Spleen (tissue), 11 donors: ENCODE measurements at regions not wholly inside any gene's neighbourhood (a gene's known extent, or its start where the extent isn't known, plus 50 kb on each side); places are given as distances from the start of the nearest gene placed in this dataset.

ENCODE experiments used
- DNase-seq: peaks from one replicate; pipeline ENCODE4 v3.0.0-alpha.2; 2020
- H3K27ac ChIP-seq, 8 donors: fragments of 200-600 bp; sonication (generic) in 7 of 8; 1 replicate in 4 of 8; 2 replicates in 4 of 8; pipeline versions ENCODE4 v1.5.0 to v1.8.0; 2016 to 2021; ENCODE audit warnings: inconsistent platforms in 4 of 8, mild to moderate bottlenecking in 4 of 8, moderate library complexity in 1 of 8
- H3K27me3 ChIP-seq, 7 donors: fragments of 200-600 bp; sonication (generic) in 6 of 7; replicated peaks in 1 of 7; 1 replicate in 4 of 7; 2 replicates in 3 of 7; pipeline versions ENCODE4 v1.5.0 to v1.8.0; 2016 to 2021; ENCODE audit warnings: inconsistent platforms in 3 of 7, mild to moderate bottlenecking in 1 of 7
- H3K36me3 ChIP-seq, 6 donors: fragments of 200-600 bp; sonication (generic) in 5 of 6; 1 replicate in 4 of 6; 2 replicates in 2 of 6; pipeline versions ENCODE4 v1.5.0 to v1.8.0; 2016 to 2021; ENCODE audit warnings: inconsistent platforms in 2 of 6
- H3K4me1 ChIP-seq, 6 donors: fragments of 200-600 bp; sonication (generic) in 5 of 6; 1 replicate in 3 of 6; 2 replicates in 3 of 6; pipeline versions ENCODE4 v1.5.0 to v1.8.0; 2016 to 2021; ENCODE audit warnings: inconsistent platforms in 3 of 6
- H3K4me3 ChIP-seq, 8 donors: fragments of 200-600 bp; sonication (generic) in 7 of 8; 1 replicate in 4 of 8; 2 replicates in 4 of 8; pipeline versions ENCODE4 v1.5.0 to v1.8.0; 2016 to 2021; ENCODE audit warnings: inconsistent platforms in 4 of 8, mild to moderate bottlenecking in 4 of 8, moderate library complexity in 2 of 8
- H3K9me3 ChIP-seq, 8 donors: fragments of 200-600 bp; sonication (generic) in 7 of 8; 1 replicate in 4 of 8; 2 replicates in 4 of 8; pipeline versions ENCODE4 v1.5.0 to v1.8.0; 2016 to 2021; ENCODE audit warnings: inconsistent platforms in 4 of 8
- CTCF ChIP-seq, 11 experiments: fragments of 200-600 bp in 7 of 11; fragments of 450-650 bp in 4 of 11; sonication (generic) in 4 of 11; IDR thresholded peaks in 8 of 11; conservative IDR thresholded peaks in 3 of 11; 1 replicate in 7 of 11; 2 replicates in 4 of 11; pipeline versions ENCODE4 v1.4.0 to v1.8.0; 2016 to 2021; ENCODE audit warnings: antibody characterized with exemption in 11 of 11, inconsistent platforms in 4 of 11, mild to moderate bottlenecking in 1 of 11
- POLR2A ChIP-seq, 3 donors: fragments of 450-650 bp; IDR thresholded peaks; one replicate each; pipeline ENCODE4 v1.5.1; 2017; ENCODE audit warnings: antibody characterized with exemption in 3 of 3, mild to moderate bottlenecking in 1 of 3
- POLR2AphosphoS5 ChIP-seq, 3 donors: sonication (generic); formaldehyde crosslinking; IDR thresholded peaks; one replicate each; pipeline ENCODE4 v1.5.1; 2017; ENCODE audit warnings: antibody characterized with exemption in 3 of 3
- WGBS, 5 donors: extraction: QIAGEN DNeasy Blood & Tissue Kit in 3 of 5; methylation state at CpG; one replicate each; pipeline versions ENCODE4 v1.1.5 to v1.1.7; 2013 to 2018; 5-methylcytosine and 5-hydroxymethylcytosine counted together
- intact Hi-C: fragments of 100-400 bp; cut with DNase I; formaldehyde crosslinking; loops from one replicate; pipeline ENCODE4 v1.15.0; 2023; ENCODE audit warnings: low total_unique reads
- donor health status: healthy with polysubstance abuse.
- donor health status: DM: no; HTN: no; CAD: no; lungs with moderate emphysema.
- donor health status: DM: no; HTN: no; CAD: no.
- donor health status: Bipolar disorder and iron deficiency.
- donor health status: healthy.
- donor health status: DM: no; HTN: no; CAD: no.
- donor health status: DM: yes; HTN: yes; CAD: no.

- intact Hi-C loops = no loop called here
- 60 to 81% (median 70%) methylated on average over 1 of the region's 1 CpG for WGBS, 5 donors
- no peaks in the 10 kb centered on the region for H3K36me3 ChIP-seq
Measured at GRCh38 chr13:24092108-24092507, 68.4 kb upstream of the SPATA13 start.

GRCh38 chr13:24093047-24093446, 67.5 kb upstream of the SPATA13 start:
- DNase-seq = no peak
- intact Hi-C loops = no loop called here
- H3K9me3 ChIP-seq = no peaks in the 10 kb centered on the region
- H3K36me3 ChIP-seq = no peaks in the 10 kb centered on the region
- no peak overlapping the region for H3K27ac ChIP-seq
- H3K4me3 ChIP-seq = no peak overlapping the region
- H3K4me1 ChIP-seq = peaks cover 0 to 20% (median 4%) of the 10 kb centered on the region in 6 donors
- TF ChIP-seq CTCF (IDR thresholded peaks at IDR 0.05 in 8 of 11, conservative IDR thresholded peaks at IDR 0.05 in 3 of 11) = no peak
- TF ChIP-seq POLR2A (IDR thresholded peaks at IDR 0.05) = no peak
- no peak for TF ChIP-seq POLR2AphosphoS5 (IDR thresholded peaks at IDR 0.05)
- H3K27me3 ChIP-seq = no peaks in the 10 kb centered on the region
- WGBS, 5 donors = 80 to 84% (median 81%) methylated on average over 3 of the region's 3 CpGs

More at GRCh38 chr13:24092108-24092507, 68.4 kb upstream of the SPATA13 start:
- Histone ChIP-seq H3K9me3 (no peaks in the 10 kb centered on the region), H3K27ac (peak overlapping the region in 3 of 8 donors; percentile 8 to 18 (median 9)), H3K27me3 (no peaks in the 10 kb centered on the region), H3K4me3 (no peak overlapping the region), H3K4me1 (peaks cover 0 to 25% (median 4%) of the 10 kb centered on the region in 6 donors)
- TF ChIP-seq POLR2AphosphoS5 (IDR thresholded peaks at IDR 0.05) (no peak), POLR2A (IDR thresholded peaks at IDR 0.05) (no peak), CTCF (IDR thresholded peaks at IDR 0.05 in 8 of 11, conservative IDR thresholded peaks at IDR 0.05 in 3 of 11) (no peak)
- DNase-seq = no peak

GRCh38 chr13:24096659-24097058, 63.9 kb upstream of the SPATA13 start:
- peaks cover 0 to 16% (median 6%) of the 10 kb centered on the region in 6 donors for H3K4me1 ChIP-seq
- H3K9me3 ChIP-seq = no peaks in the 10 kb centered on the region
- 87 to 93% (median 92%) methylated on average over 3 of the region's 3 CpGs for WGBS, 5 donors
- DNase-seq = no peak
- intact Hi-C loops = no loop called here
- H3K36me3 ChIP-seq = no peaks in the 10 kb centered on the region
- no peak overlapping the region for H3K27ac ChIP-seq
- TF ChIP-seq POLR2AphosphoS5 (IDR thresholded peaks at IDR 0.05) (no peak), POLR2A (IDR thresholded peaks at IDR 0.05) (no peak), CTCF (IDR thresholded peaks at IDR 0.05 in 8 of 11, conservative IDR thresholded peaks at IDR 0.05 in 3 of 11) (no peak)
- H3K4me3 ChIP-seq = no peak overlapping the region
- no peaks in the 10 kb centered on the region for H3K27me3 ChIP-seq

- Histone ChIP-seq H3K36me3 (no peaks in the 10 kb centered on the region), H3K4me3 (no peak overlapping the region), H3K27ac (no peak overlapping the region), H3K4me1 (peaks cover 0 to 15% (median 6%) of the 10 kb centered on the region in 6 donors), H3K27me3 (no peaks in the 10 kb centered on the region), H3K9me3 (no peaks in the 10 kb centered on the region)
- intact Hi-C loops = no loop called here
- 66 to 89% (median 79%) methylated on average over 3 to 4 of the region's 4 CpGs for WGBS, 5 donors
- DNase-seq = no peak
- TF ChIP-seq POLR2A (IDR thresholded peaks at IDR 0.05) (no peak), CTCF (IDR thresholded peaks at IDR 0.05 in 8 of 11, conservative IDR thresholded peaks at IDR 0.05 in 3 of 11) (no peak), POLR2AphosphoS5 (IDR thresholded peaks at IDR 0.05) (no peak)
Measured at GRCh38 chr13:24097064-24097463, 63.5 kb upstream of the SPATA13 start.
